ENCODE measurements at regions not wholly inside any gene's neighbourhood (a gene's known extent, or its start where the extent isn't known, plus 50 kb on each side); places are given as distances from the start of the nearest gene placed in this dataset.

GRCh38 chr1:4020449-4020848 is 120.4 kb upstream of the C1orf174 start:
- TF ChIP-seq CTCF (IDR thresholded peaks at IDR 0.05; ENCODE audit: low read depth, low read length, poor library complexity, severe bottlenecking), result no peak
- no peak for TF ChIP-seq EZH2phosphoT487 (IDR thresholded peaks at IDR 0.05; ENCODE audit: borderline replicate concordance, low read length)

Measured in DOHH2 (cell line).